ENCODE measurements at regions not wholly inside any gene's neighbourhood (a gene's known extent, or its start where the extent isn't known, plus 50 kb on each side); places are given as distances from the start of the nearest gene placed in this dataset.

DNA sequence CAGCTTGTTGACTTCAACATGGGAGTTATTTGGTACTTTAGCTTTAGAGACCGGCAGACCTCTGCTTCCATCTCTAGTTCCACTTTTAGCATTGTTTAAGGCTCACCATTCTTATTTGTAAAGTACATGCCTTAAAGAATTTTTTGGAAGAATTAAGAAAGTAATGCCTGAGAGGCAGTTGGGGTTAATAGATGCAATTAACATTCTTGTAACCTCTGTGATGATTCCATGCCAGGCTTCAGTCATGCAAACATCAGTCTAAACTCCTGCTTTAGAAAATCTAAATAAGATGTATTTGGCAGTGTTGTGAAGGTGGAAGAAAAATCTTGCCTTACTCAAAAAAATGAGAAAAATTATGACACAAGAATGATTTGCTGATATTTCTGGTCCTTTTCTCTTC lies 79.9 kb upstream of the UBAC2 start:
- peaks cover 78% of the 10 kb centered on the region for H3K27me3 ChIP-seq
- TF ChIP-seq, protein P1, sequence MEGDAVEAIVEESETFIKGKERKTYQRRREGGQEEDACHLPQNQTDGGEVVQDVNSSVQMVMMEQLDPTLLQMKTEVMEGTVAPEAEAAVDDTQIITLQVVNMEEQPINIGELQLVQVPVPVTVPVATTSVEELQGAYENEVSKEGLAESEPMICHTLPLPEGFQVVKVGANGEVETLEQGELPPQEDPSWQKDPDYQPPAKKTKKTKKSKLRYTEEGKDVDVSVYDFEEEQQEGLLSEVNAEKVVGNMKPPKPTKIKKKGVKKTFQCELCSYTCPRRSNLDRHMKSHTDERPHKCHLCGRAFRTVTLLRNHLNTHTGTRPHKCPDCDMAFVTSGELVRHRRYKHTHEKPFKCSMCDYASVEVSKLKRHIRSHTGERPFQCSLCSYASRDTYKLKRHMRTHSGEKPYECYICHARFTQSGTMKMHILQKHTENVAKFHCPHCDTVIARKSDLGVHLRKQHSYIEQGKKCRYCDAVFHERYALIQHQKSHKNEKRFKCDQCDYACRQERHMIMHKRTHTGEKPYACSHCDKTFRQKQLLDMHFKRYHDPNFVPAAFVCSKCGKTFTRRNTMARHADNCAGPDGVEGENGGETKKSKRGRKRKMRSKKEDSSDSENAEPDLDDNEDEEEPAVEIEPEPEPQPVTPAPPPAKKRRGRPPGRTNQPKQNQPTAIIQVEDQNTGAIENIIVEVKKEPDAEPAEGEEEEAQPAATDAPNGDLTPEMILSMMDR (IDR thresholded peaks at IDR 0.05): no peak
- H3K9me3 ChIP-seq: no peaks in the 10 kb centered on the region
- no peak overlapping the region for H3K4me3 ChIP-seq (ENCODE audit: low read depth in 1 of 2, low read length in 1 of 2)
- peaks cover 8 to 10% of the 10 kb centered on the region in 2 experiments for H3K4me1 ChIP-seq (ENCODE audit: control insufficient read depth in 1 of 2, insufficient read depth in 1 of 2, low read depth in 1 of 2, low read length in 1 of 2)
- H3K27ac ChIP-seq: no peak overlapping the region
- H3K36me3 ChIP-seq: no peaks in the 10 kb centered on the region

DNA sequence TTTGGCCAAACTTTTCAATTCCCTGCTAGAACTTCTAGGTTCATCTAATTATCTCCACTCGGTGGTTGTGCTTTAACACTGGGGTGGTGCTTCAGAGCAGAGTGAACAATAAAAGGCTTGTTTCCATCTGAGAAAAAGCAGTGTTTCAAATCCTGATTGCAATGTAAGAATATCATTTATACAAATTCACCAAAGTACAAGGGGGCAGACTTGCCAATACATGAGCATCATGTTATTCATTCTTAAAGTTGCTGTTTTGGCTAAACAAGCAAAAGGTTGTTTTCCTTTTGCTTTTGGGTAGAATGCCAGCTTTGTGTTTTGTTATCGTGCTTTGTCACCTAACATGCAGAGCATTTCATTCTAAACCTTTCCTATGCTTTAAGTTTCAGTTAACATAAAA lies 78.5 kb upstream of the UBAC2 start:
- TF ChIP-seq, protein P1 (IDR thresholded peaks at IDR 0.05): no peak
- no peak overlapping the region for H3K27ac ChIP-seq
- H3K27me3 ChIP-seq: peaks cover 86% of the 10 kb centered on the region
- peaks cover 8 to 10% of the 10 kb centered on the region in 2 experiments for H3K4me1 ChIP-seq (ENCODE audit: control insufficient read depth in 1 of 2, insufficient read depth in 1 of 2, low read depth in 1 of 2, low read length in 1 of 2)
- H3K36me3 ChIP-seq: no peaks in the 10 kb centered on the region
- no peaks in the 10 kb centered on the region for H3K9me3 ChIP-seq
- H3K4me3 ChIP-seq (ENCODE audit: low read depth in 1 of 2, low read length in 1 of 2): no peak overlapping the region

DNA sequence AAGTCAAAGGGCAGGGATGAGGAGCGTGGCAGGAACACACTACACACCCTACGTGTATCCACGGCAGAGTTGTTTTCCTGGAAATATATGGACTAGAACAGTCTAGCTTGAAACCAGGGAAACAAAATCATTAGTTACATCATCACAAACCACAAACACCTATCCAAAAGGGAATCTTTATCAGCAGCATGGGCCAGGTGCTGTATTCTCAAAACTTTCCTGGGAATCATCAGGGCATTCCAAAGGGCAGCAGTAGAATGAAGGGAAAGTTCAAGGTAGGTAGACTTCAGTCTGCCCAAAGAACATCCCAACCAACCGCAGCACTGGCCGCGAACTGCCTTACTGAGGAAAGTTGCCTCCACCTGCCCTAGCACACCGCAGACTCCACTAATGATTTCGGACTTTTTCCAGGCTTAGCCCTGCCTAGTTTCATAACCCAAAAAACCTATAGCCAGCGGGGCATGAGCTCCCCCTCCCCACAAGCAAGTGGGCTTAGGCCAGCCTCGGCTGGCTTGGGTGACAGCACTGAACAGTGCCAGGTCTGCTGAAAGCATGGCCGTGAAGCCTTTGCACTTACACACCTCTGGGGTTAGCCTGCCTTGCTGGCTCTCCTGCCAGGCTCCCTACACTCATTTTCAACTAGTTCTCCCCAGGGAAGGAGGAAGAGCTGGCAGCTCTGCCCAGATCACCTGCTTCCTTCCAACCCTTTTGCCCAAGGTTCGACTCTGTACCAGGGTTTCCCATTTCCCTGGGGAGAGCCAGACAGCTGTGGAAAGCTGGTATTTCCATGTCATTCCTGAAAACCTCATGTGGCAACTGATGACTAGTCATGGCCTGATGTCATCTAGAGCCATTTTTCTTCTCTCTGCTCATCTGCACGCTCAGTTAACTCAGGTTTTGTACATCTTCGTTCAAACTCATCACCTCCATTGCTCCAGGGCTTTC lies 77.3 kb upstream of the UBAC2 start:
- TF ChIP-seq, protein P1 (IDR thresholded peaks at IDR 0.05): no peak
- no peaks in the 10 kb centered on the region for H3K36me3 ChIP-seq
- H3K4me3 ChIP-seq (ENCODE audit: low read depth in 1 of 2, low read length in 1 of 2): no peak overlapping the region
- no peak overlapping the region for H3K27ac ChIP-seq
- H3K9me3 ChIP-seq: no peaks in the 10 kb centered on the region
- H3K27me3 ChIP-seq: peaks cover 87% of the 10 kb centered on the region
- H3K4me1 ChIP-seq (ENCODE audit: control insufficient read depth in 1 of 2, insufficient read depth in 1 of 2, low read depth in 1 of 2, low read length in 1 of 2): peaks cover 8 to 10% of the 10 kb centered on the region in 2 experiments

DNA sequence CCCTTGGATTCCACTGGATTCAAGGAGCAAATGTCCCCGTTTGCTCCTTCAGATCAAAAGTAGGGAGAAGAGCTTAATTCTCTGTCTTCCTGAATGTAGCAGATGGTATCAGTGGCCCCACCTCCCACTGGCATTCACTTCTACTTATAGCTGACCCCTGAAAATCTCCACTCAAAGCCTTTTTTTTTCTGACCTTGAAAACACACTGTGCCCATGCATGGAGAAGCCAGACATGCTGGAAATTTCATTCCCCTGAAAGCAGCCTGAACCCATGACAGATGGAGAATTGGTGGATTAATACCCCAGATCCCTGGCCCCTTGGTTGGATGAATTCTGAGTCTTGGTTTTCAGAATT lies 76.6 kb upstream of the UBAC2 start:
- no peaks in the 10 kb centered on the region for H3K9me3 ChIP-seq
- H3K27ac ChIP-seq: no peak overlapping the region
- TF ChIP-seq, protein P1 (IDR thresholded peaks at IDR 0.05): no peak
- H3K4me1 ChIP-seq (ENCODE audit: control insufficient read depth in 1 of 2, insufficient read depth in 1 of 2, low read depth in 1 of 2, low read length in 1 of 2): peaks cover 8 to 10% of the 10 kb centered on the region in 2 experiments
- peaks cover 87% of the 10 kb centered on the region for H3K27me3 ChIP-seq
- no peaks in the 10 kb centered on the region for H3K36me3 ChIP-seq
- no peak overlapping the region for H3K4me3 ChIP-seq (ENCODE audit: low read depth in 1 of 2, low read length in 1 of 2)

DNA sequence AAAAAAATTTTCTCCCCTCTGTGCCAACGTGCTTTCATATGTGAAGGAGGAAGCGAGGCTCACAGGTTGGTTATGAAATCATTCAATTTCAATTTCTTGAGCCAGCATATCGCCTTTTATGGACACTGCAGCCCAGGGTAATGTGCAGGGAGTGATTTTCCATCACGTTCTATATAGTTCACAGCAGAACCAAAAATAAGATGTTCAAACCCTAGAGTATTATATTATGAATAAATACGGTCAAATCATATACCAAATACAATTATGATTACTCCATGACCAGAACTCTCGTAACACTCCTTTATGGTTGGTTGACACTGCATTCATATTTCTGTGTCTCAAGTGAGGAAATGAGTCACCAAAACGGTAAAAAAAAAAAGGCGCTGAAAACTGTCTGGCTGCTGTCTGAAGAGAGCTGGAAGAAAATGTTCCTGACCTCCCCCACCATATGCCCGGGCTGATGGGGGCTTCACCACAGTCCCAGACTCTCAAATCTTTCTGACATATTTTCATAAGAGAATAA lies 75.8 kb upstream of the UBAC2 start:
- TF ChIP-seq, protein P1 (IDR thresholded peaks at IDR 0.05): no peak
- H3K27ac ChIP-seq: no peak overlapping the region

More for the DNA sequence above, 75.8 kb upstream of the UBAC2 start:
- H3K36me3 ChIP-seq: no peaks in the 10 kb centered on the region
- H3K27me3 ChIP-seq: peaks cover 88% of the 10 kb centered on the region
- no peaks in the 10 kb centered on the region for H3K9me3 ChIP-seq
- no peak overlapping the region for H3K4me3 ChIP-seq (ENCODE audit: low read depth in 1 of 2, low read length in 1 of 2)
- H3K4me1 ChIP-seq (ENCODE audit: control insufficient read depth in 1 of 2, insufficient read depth in 1 of 2, low read depth in 1 of 2, low read length in 1 of 2): peaks cover 8 to 10% of the 10 kb centered on the region in 2 experiments
